ENCODE measurements at regions not wholly inside any gene's neighbourhood (a gene's known extent, or its start where the extent isn't known, plus 50 kb on each side); places are given as distances from the start of the nearest gene placed in this dataset.
A peak's percentile ranks its signal among the peaks of the same experiment; 100 is the strongest.
"Not testable (repeated sequence)": the region's sequence is repeated elsewhere in the genome, so short reads cannot be mapped to it uniquely, and the experiment has no call there.

DNA sequence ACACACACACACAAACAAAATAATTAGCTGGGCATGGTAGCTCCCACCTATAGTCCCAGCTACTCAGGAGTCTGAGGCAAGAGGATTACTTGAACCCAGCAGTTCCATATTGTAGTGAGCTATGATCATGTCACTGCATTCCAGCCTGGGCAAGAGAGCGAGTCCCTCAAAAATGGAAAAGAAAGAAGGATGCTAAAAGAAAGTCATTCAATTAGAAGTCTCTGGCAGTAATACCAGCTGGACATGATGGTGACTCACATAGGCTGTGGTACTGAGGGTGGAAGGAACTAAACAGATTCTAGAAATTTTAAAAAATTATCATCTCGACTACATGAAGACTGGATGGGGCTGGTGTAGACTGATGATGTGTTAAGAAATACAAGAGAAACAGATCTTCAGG, 385.3 kb downstream of the ETV1 start:
- no peak overlapping the region for H3K9ac ChIP-seq (ENCODE audit: low read depth, low read length)
- H3K4me3 ChIP-seq (ENCODE audit: low read length), result no peak overlapping the region
- no peaks in the 10 kb centered on the region for H3K27me3 ChIP-seq (ENCODE audit: control insufficient read depth, insufficient read depth, low read length)
- H3K36me3 ChIP-seq (ENCODE audit: insufficient read depth, low read length), result no peaks in the 10 kb centered on the region
- H3K4me1 ChIP-seq (ENCODE audit: control insufficient read depth, insufficient read depth, low read length), result no peaks in the 10 kb centered on the region
- H3K4me2 ChIP-seq (ENCODE audit: low read length), result no peak overlapping the region
- H3K9me3 ChIP-seq (replicated peaks; ENCODE audit: low read length), result no peaks in the 10 kb centered on the region

DNA sequence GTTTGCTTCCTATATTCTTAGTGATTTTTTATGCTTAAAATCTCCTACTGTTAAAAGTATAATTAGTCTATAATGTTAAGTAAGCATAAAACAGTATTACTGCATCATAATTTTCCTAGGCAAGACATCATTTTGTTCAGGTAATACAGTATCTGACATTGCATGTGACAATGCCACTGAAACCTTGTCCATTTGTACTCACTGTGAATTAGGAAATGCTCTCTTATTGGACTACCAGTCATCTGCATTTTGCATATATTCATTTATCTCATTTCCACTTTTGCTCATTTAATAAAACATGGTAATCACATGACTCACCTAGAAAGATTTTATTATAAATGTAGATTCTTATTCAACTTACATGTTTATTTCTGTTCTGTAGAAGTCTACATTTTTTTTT, 379.1 kb downstream of the ETV1 start:
- no peaks in the 10 kb centered on the region for H3K36me3 ChIP-seq (ENCODE audit: insufficient read depth, low read length)
- H3K27me3 ChIP-seq (ENCODE audit: control insufficient read depth, insufficient read depth, low read length), result no peaks in the 10 kb centered on the region
- no peaks in the 10 kb centered on the region for H3K4me1 ChIP-seq (ENCODE audit: control insufficient read depth, insufficient read depth, low read length)
- H3K4me2 ChIP-seq (ENCODE audit: low read length), result no peak overlapping the region
- no peak overlapping the region for H3K9ac ChIP-seq (ENCODE audit: low read depth, low read length)
- no peak overlapping the region for H3K4me3 ChIP-seq (ENCODE audit: low read length)
- no peaks in the 10 kb centered on the region for H3K9me3 ChIP-seq (replicated peaks; ENCODE audit: low read length)

DNA sequence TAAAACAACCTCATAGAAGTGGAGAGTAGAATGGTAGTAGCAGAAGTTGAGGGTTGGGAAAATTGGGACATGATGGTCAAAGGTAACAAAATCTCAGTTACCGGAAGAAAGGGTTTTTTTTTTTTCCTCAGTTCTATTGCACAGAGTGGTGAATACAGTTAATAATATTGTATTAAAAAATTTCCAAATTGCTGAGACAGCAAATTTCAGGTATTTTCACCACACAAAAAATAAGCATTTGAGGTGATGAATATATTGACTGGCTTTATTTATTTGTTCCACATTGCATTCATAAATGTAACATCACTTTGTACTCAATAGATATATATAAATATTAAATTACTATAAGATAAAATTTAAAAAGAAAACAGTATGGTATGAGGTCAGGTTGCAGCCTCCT, 373.8 kb downstream of the ETV1 start:
- no peak overlapping the region for H3K9ac ChIP-seq (ENCODE audit: low read depth, low read length)
- no peaks in the 10 kb centered on the region for H3K9me3 ChIP-seq (replicated peaks; ENCODE audit: low read length)
- H3K27me3 ChIP-seq (ENCODE audit: control insufficient read depth, insufficient read depth, low read length), result no peaks in the 10 kb centered on the region
- H3K36me3 ChIP-seq (ENCODE audit: insufficient read depth, low read length), result no peaks in the 10 kb centered on the region
- H3K4me1 ChIP-seq (ENCODE audit: control insufficient read depth, insufficient read depth, low read length), result no peaks in the 10 kb centered on the region
- H3K4me2 ChIP-seq (ENCODE audit: low read length), result no peak overlapping the region
- H3K4me3 ChIP-seq (ENCODE audit: low read length), result no peak overlapping the region

DNA sequence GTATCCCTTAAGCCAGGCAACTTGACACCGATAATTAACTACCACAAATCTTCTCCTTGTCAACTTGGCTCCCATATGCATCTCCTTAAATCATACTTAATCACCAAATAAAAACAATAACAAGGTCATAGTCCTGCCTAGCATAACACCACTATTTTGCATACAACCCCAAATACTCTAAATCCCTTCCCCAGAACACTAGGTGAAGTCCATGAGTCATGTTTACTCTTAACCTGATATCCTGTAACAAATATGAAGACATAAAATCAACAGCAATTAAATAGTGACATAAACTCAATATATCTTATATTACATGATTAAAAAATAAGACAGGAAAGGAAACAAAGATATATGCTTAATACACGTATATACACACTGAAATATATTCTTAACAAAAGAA, 362.0 kb downstream of the ETV1 start:
- no peaks in the 10 kb centered on the region for H3K36me3 ChIP-seq (ENCODE audit: insufficient read depth, low read length)
- H3K4me1 ChIP-seq (ENCODE audit: control insufficient read depth, insufficient read depth, low read length), result peaks cover 10% of the 10 kb centered on the region
- H3K4me2 ChIP-seq (ENCODE audit: low read length), result no peak overlapping the region
- H3K27me3 ChIP-seq (ENCODE audit: control insufficient read depth, insufficient read depth, low read length), result no peaks in the 10 kb centered on the region
- no peak overlapping the region for H3K9ac ChIP-seq (ENCODE audit: low read depth, low read length)
- no peaks in the 10 kb centered on the region for H3K9me3 ChIP-seq (replicated peaks; ENCODE audit: low read length)
- H3K4me3 ChIP-seq (ENCODE audit: low read length), result no peak overlapping the region

DNA sequence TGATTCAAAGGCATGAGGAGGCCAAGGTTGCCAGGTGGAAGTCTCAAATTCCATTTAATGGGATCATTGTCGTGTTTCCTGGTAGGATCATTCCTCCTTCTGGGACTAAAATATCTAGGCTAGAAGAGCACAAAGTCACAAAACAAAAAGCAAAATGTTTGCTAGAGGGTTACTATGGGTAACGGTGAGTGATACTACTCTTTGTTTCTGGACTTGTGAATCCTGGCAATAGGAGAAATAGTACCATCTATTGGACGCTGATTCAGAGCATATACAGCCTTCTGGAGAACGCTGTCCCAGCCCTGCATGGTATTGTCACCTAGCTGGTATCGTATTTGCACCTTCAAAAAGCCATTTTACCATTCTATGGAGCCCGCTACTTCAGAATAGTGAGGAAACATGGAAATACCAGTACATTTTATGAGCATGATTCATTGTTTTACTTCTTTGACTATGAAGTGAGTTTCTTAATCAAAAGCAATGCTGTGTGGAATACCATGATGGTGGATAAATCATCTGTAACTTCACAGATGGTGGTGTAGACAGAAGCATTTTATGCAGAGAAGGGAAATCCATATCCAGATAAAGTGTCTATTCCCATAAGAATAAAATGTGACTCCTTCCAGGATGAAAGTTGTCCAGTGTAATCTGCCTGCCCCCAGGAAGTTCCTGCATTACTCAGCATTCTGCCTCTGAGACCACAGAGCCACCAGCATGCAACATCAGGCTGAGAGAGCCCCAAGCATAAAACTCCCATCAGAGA, 361.0 kb downstream of the ETV1 start:
- Histone ChIP-seq H3K4me1 (ENCODE audit: control insufficient read depth, insufficient read depth, low read length) (peaks cover 10% of the 10 kb centered on the region), H3K27me3 (ENCODE audit: control insufficient read depth, insufficient read depth, low read length) (no peaks in the 10 kb centered on the region), H3K36me3 (ENCODE audit: insufficient read depth, low read length) (no peaks in the 10 kb centered on the region), H3K4me2 (ENCODE audit: low read length) (no peak overlapping the region), H3K4me3 (ENCODE audit: low read length) (no peak overlapping the region), H3K9ac (ENCODE audit: low read depth, low read length) (no peak overlapping the region), H3K9me3 (replicated peaks; ENCODE audit: low read length) (no peaks in the 10 kb centered on the region)

DNA sequence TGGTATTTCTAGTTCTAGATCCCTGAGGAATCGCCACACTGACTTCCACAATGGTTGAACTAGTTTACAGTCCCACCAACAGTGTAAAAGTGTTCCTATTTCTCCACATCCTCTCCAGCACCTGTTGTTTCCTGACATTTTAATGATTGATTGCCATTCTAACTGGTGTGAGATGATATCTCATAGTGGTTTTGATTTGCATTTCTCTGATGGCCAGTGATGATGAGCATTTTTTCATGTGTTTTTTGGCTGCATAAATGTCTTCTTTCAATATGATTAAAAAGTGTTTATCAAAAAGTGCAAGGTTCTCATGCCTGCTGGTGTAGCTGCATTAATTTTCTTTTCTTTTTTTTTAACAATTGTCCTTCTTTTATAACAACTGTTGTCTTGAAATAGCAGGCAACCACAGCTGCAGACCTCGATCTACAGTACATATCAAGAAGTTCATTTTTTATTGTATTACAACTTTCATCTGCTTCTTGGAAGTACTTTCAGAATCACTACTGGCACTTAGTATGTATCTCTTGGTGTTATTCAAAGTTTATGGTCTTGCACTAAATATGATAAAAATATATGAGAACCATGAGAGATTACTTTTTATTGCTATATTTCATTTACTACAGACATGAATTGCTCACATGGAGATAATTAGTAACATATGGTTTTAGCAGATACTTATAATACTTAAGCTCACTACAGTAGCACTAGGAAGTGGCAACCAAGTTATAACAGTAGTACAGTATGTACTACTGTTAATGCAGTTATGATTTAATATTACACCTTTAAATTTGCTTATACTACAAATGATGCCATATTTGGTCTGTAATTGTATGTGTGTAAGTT, 358.0 kb downstream of the ETV1 start:
- H3K36me3 ChIP-seq (ENCODE audit: insufficient read depth, low read length); H3K4me2 ChIP-seq (ENCODE audit: low read length); H3K27me3 ChIP-seq (ENCODE audit: control insufficient read depth, insufficient read depth, low read length); H3K9ac ChIP-seq (ENCODE audit: low read depth, low read length); H3K9me3 ChIP-seq (replicated peaks; ENCODE audit: low read length); H3K4me3 ChIP-seq (ENCODE audit: low read length); H3K4me1 ChIP-seq (ENCODE audit: control insufficient read depth, insufficient read depth, low read length): not testable (repeated sequence)

DNA sequence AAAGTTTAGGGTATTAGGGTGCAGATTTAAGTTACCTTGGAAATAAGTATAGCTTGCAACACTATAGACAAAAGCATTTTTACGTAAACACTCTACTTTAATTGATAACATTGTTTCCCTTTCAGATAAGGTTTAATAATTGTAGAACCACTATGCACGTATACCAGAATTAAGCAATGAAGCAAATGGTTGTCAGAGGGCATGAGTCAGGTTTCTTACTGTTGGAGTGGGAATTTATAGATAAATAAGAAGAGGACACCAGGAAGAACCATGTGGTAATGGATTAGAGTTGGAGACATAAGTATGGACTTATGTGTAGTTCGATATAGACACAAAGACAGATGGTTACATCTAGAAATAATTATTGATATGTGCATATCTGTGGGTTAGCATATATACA, 355.6 kb downstream of the ETV1 start:
- Histone ChIP-seq H3K4me2 (ENCODE audit: low read length) (no peak overlapping the region), H3K9me3 (replicated peaks; ENCODE audit: low read length) (no peaks in the 10 kb centered on the region), H3K4me1 (ENCODE audit: control insufficient read depth, insufficient read depth, low read length) (peaks cover 2% of the 10 kb centered on the region), H3K36me3 (ENCODE audit: insufficient read depth, low read length) (no peaks in the 10 kb centered on the region), H3K9ac (ENCODE audit: low read depth, low read length) (no peak overlapping the region), H3K4me3 (ENCODE audit: low read length) (no peak overlapping the region), H3K27me3 (ENCODE audit: control insufficient read depth, insufficient read depth, low read length) (no peaks in the 10 kb centered on the region)

DNA sequence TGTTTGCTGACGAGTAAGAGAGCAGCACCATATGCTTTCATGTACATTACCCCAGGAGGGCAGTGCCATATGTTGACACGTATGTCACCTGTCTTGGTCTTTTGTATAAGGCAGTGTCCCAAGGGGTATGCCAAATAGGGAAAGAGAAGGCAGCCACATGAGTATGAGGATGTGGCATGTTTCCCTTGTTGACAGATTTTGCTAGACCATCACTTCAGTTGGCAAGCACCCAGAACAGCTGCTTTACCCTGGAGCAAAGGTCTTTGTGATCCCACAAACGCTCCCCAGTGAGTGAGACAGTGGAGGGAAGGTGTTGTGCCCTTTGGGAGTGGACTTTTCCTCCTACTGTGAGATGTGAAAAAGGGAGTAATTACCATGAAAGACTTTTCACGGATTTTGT, 350.1 kb downstream of the ETV1 start:
- H3K4me2 ChIP-seq (ENCODE audit: low read length), result no peak overlapping the region
- H3K9ac ChIP-seq (ENCODE audit: low read depth, low read length), result no peak overlapping the region
- H3K4me3 ChIP-seq (ENCODE audit: low read length), result no peak overlapping the region
- peaks cover 6% of the 10 kb centered on the region for H3K4me1 ChIP-seq (ENCODE audit: control insufficient read depth, insufficient read depth, low read length)
- H3K27me3 ChIP-seq (ENCODE audit: control insufficient read depth, insufficient read depth, low read length), result no peaks in the 10 kb centered on the region
- no peaks in the 10 kb centered on the region for H3K9me3 ChIP-seq (replicated peaks; ENCODE audit: low read length)
- no peaks in the 10 kb centered on the region for H3K36me3 ChIP-seq (ENCODE audit: insufficient read depth, low read length)

DNA sequence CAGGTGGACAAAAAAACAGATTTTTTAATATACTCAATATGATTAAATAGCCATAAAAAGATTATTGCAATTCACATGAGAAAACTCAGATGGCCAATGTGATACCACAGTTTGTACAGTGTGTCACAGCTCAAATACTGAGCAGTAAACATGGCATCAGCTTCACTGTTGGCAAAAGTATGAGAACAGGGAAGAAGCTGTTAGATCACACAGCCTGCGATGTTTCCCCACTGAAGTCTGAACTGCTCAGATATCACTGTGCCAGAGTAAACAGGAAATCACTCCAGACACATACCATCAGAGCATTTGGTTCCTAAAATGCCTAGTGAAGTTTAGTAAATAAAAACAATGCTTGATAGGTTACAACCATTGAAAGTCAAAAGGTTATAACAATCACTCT, 347.8 kb downstream of the ETV1 start:
- Histone ChIP-seq H3K36me3 (ENCODE audit: insufficient read depth, low read length) (no peaks in the 10 kb centered on the region), H3K4me1 (ENCODE audit: control insufficient read depth, insufficient read depth, low read length) (peaks cover 6% of the 10 kb centered on the region), H3K9ac (ENCODE audit: low read depth, low read length) (no peak overlapping the region), H3K9me3 (replicated peaks; ENCODE audit: low read length) (no peaks in the 10 kb centered on the region), H3K27me3 (ENCODE audit: control insufficient read depth, insufficient read depth, low read length) (no peaks in the 10 kb centered on the region), H3K4me2 (ENCODE audit: low read length) (peak overlapping the region; percentile 4), H3K4me3 (ENCODE audit: low read length) (no peak overlapping the region)

DNA sequence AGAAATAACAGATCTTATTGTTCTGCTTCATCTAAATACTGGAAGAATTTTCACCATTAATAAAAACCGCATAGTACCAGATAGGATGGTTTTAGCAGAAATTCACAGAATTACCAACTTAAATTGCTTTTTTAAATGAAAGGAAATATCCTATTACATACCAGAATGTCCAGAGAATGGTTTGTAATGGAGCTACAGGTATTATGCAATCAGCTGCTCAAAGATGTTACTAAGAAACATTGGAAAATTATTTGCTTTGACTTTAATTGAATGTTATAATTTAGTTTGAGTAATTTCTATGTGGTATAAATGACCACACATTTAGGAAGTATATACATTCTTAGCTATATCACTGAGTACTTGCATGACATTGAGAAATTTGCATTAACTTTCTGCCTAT, 338.3 kb downstream of the ETV1 start:
- H3K9ac ChIP-seq (ENCODE audit: low read depth, low read length), result no peak overlapping the region
- no peaks in the 10 kb centered on the region for H3K27me3 ChIP-seq (ENCODE audit: control insufficient read depth, insufficient read depth, low read length)
- H3K9me3 ChIP-seq (replicated peaks; ENCODE audit: low read length), result no peaks in the 10 kb centered on the region
- no peaks in the 10 kb centered on the region for H3K36me3 ChIP-seq (ENCODE audit: insufficient read depth, low read length)
- no peak overlapping the region for H3K4me3 ChIP-seq (ENCODE audit: low read length)
- H3K4me1 ChIP-seq (ENCODE audit: control insufficient read depth, insufficient read depth, low read length), result no peaks in the 10 kb centered on the region
- no peak overlapping the region for H3K4me2 ChIP-seq (ENCODE audit: low read length)

DNA sequence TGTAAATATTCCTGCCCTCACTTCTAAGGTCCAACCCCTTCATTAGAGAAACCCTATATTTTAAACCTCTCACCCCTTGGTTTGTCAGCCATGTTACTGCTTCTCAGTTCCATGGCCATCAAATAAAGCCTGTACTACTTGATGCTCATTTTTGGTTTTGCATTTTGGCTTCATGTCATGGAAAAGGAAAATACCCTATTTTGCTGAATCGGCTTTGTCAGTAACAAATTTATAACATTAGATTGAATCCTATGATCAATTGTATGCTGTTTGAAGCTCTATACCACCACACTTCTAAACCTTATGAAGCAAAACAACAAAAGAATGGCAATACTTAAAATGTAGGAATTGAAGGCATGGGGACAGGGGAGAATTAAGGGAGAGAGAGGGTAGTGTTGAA, 333.1 kb downstream of the ETV1 start:
- H3K4me2 ChIP-seq (ENCODE audit: low read length), result no peak overlapping the region
- H3K4me1 ChIP-seq (ENCODE audit: control insufficient read depth, insufficient read depth, low read length), result no peaks in the 10 kb centered on the region
- H3K4me3 ChIP-seq (ENCODE audit: low read length), result no peak overlapping the region
- no peak overlapping the region for H3K9ac ChIP-seq (ENCODE audit: low read depth, low read length)
- H3K36me3 ChIP-seq (ENCODE audit: insufficient read depth, low read length), result no peaks in the 10 kb centered on the region
- H3K9me3 ChIP-seq (replicated peaks; ENCODE audit: low read length), result no peaks in the 10 kb centered on the region
- no peaks in the 10 kb centered on the region for H3K27me3 ChIP-seq (ENCODE audit: control insufficient read depth, insufficient read depth, low read length)

DNA sequence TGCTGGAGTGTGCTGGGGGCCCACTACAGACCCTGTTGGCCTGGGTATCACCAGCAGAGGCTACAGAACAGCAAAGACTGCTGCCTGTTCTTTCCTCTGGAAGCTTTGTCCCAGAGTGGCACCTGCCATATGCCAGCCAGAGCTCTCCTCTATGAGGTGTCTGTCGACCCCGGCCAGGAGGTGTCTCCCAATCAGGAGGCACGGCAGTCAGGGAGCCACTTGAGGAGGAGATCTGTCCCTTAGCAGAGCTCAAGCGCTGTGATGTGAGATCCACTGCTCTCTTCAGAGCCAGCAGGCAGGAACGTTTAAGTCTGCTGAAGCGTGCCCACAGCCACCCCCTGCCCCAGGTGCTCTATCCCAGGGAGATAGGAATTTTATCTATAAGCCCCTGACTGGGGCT, 316.2 kb downstream of the ETV1 start:
- Histone ChIP-seq H3K9me3 (replicated peaks; ENCODE audit: low read length) (no peaks in the 10 kb centered on the region), H3K36me3 (ENCODE audit: insufficient read depth, low read length) (no peaks in the 10 kb centered on the region), H3K4me2 (ENCODE audit: low read length) (no peak overlapping the region), H3K27me3 (ENCODE audit: control insufficient read depth, insufficient read depth, low read length) (no peaks in the 10 kb centered on the region), H3K4me1 (ENCODE audit: control insufficient read depth, insufficient read depth, low read length) (no peaks in the 10 kb centered on the region), H3K4me3 (ENCODE audit: low read length) (no peak overlapping the region), H3K9ac (ENCODE audit: low read depth, low read length) (no peak overlapping the region)
